ENCODE measurements at regions not wholly inside any gene's neighbourhood (a gene's known extent, or its start where the extent isn't known, plus 50 kb on each side); places are given as distances from the start of the nearest gene placed in this dataset.

GRCh38 chr10:118977022-118977599, 52.4 kb upstream of the NANOS1 start:
- no peak for DNase-seq (ENCODE audit: low read depth)
- TF ChIP-seq CTCF (IDR thresholded peaks at IDR 0.05; ENCODE audit: control insufficient read depth, extremely low read depth, insufficient read depth) = no peak
- H3K4me3 ChIP-seq (ENCODE audit: low read depth, low read length) = no peak overlapping the region

- no peak for TF ChIP-seq CTCF (IDR thresholded peaks at IDR 0.05; ENCODE audit: control insufficient read depth, extremely low read depth, insufficient read depth)
- H3K4me3 ChIP-seq (ENCODE audit: low read depth, low read length) = no peak overlapping the region
Observed at GRCh38 chr10:118977835-118978234, 51.7 kb upstream of the NANOS1 start.

GRCh38 chr10:118978316-118978997, 51.1 kb upstream of the NANOS1 start:
- H3K4me3 ChIP-seq (ENCODE audit: low read depth, low read length) = no peak overlapping the region
- TF ChIP-seq CTCF (IDR thresholded peaks at IDR 0.05; ENCODE audit: control insufficient read depth, extremely low read depth, insufficient read depth) = no peak
- no peak for DNase-seq (ENCODE audit: low read depth)

More at GRCh38 chr10:118977835-118978234, 51.7 kb upstream of the NANOS1 start:
- no peak for DNase-seq (ENCODE audit: low read depth)

- DNase-seq (ENCODE audit: low read depth) = no peak
- no peak for TF ChIP-seq CTCF (IDR thresholded peaks at IDR 0.05; ENCODE audit: control insufficient read depth, extremely low read depth, insufficient read depth)
- H3K4me3 ChIP-seq (ENCODE audit: low read depth, low read length) = no peak overlapping the region
Observed at GRCh38 chr10:118978998-118979350, 50.5 kb upstream of the NANOS1 start.

- H3K4me3 ChIP-seq (ENCODE audit: low read depth, low read length) = no peak overlapping the region
- no peak for TF ChIP-seq CTCF (IDR thresholded peaks at IDR 0.05; ENCODE audit: control insufficient read depth, extremely low read depth, insufficient read depth)
- no peak for DNase-seq (ENCODE audit: low read depth)
Observed at GRCh38 chr10:118979661-118980060, 49.9 kb upstream of the NANOS1 start.

All from LNCaP clone FGC (cell line).